ENCODE measurements at regions not wholly inside any gene's neighbourhood (a gene's known extent, or its start where the extent isn't known, plus 50 kb on each side); places are given as distances from the start of the nearest gene placed in this dataset.

DNA sequence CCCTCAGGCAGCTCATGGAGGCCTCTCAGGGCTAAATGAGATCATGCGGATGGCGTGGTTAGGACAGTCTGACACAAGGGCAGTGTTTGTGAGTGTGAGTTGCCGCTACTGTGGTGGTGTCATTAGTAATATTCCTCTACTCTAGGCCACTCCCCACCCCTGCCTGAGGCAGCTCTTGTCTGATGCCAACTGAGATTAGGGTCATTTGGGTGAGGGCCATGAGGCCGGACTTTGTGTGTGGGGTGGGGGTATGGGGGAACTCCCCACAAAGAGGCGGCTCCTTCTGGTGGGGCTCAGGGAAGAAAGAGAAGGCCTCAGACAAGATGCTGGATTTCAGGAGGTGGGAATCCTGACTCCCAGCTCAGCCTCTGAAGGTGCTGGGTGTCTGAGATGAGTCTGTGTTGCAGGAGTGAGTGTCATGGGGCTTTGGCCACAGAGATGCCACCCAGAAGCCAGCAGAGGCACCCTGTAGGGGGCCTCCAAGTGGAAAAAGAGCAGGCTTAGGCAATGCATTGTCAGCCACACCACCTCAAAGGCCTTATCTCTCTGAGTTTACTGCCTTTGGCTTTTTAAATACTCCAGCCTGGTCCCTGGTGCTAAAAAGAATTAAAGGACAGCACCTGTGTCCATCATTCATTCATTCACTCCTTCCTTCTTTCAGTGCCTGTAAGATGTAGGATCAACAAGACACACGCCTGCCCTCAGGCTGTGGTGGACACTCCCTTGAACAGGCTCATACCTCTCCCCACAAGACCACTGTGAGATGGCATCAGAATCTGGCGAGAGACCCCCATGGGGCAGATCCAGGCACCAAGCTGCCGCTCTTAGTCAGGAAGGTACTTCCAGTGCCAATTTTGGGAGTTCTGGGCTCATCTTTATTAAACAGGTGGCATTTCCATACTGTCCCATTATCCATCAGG is 175.2 kb downstream of the MRPL14 start (continued):
- TF ChIP-seq ZNF79 (CRISPR knock-in tag; IDR thresholded peaks at IDR 0.05; ENCODE audit: low read depth) (no peak), ILF3 (IDR thresholded peaks at IDR 0.05; ENCODE audit: borderline replicate concordance) (no peak), CREB3 (tag; conservative IDR thresholded peaks at IDR 0.05; ENCODE audit: low read depth) (peak; percentile 66; the same call in 1 of the 2 replicates), DIDO1 (tag; IDR thresholded peaks at IDR 0.05; ENCODE audit: low read depth) (no peak), ZNF282 (CRISPR knock-in tag; IDR thresholded peaks at IDR 0.05) (no peak), ZNF592 (IDR thresholded peaks at IDR 0.05) (peak; percentile 15; the same call in 1 of the 2 replicates), ZNF23 (CRISPR knock-in tag; IDR thresholded peaks at IDR 0.05) (no peak), MXI1 (IDR thresholded peaks at IDR 0.05; ENCODE audit: low read depth, low read length) (no peak), AFF4 (CRISPR knock-in tag; IDR thresholded peaks at IDR 0.05) (0 out of 2 replicates have a peak, but pooled peaks have one; percentile 56), RHOXF2B (CRISPR knock-in tag; conservative IDR thresholded peaks at IDR 0.05) (0 out of 2 replicates have a peak, but pooled peaks have one; percentile 9), ZNF24 (IDR thresholded peaks at IDR 0.05) (peak; percentile 93), ZBED1 (IDR thresholded peaks at IDR 0.05) (no peak), YY1 (IDR thresholded peaks at IDR 0.05; ENCODE audit: borderline replicate concordance in 1 of 3, control insufficient read depth in 1 of 3, extremely low read depth in 1 of 3, insufficient read depth in 3 of 3, insufficient read length in 1 of 3, insufficient replicate concordance in 2 of 3, low read depth in 1 of 3, low read length in 2 of 3) (no peak), TEAD1 (CRISPR knock-in tag; IDR thresholded peaks at IDR 0.05) (0 out of 4 replicates have a peak, but pooled peaks of 1 of the 2 experiments have one; percentile 9)
- TF ChIP-seq, protein P1, sequence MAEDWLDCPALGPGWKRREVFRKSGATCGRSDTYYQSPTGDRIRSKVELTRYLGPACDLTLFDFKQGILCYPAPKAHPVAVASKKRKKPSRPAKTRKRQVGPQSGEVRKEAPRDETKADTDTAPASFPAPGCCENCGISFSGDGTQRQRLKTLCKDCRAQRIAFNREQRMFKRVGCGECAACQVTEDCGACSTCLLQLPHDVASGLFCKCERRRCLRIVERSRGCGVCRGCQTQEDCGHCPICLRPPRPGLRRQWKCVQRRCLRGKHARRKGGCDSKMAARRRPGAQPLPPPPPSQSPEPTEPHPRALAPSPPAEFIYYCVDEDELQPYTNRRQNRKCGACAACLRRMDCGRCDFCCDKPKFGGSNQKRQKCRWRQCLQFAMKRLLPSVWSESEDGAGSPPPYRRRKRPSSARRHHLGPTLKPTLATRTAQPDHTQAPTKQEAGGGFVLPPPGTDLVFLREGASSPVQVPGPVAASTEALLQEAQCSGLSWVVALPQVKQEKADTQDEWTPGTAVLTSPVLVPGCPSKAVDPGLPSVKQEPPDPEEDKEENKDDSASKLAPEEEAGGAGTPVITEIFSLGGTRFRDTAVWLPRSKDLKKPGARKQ (CRISPR knock-in tag; IDR thresholded peaks at IDR 0.05): 0 out of 2 replicates have a peak, but pooled peaks have one; percentile 22

Data from K562 (cell line).